Spinal cord (tissue), 9 donors: ENCODE measurements at regions not wholly inside any gene's neighbourhood (a gene's known extent, or its start where the extent isn't known, plus 50 kb on each side); places are given as distances from the start of the nearest gene placed in this dataset.

Source experiments
- DNase-seq, 6 donors: peaks; one replicate each; pipeline versions ENCODE4 v3.0.0 to v3.0.0-alpha.2; 2013 to 2015; ENCODE audit warnings: low spot score in 6 of 6, low read depth in 4 of 6
- H3K27ac ChIP-seq: one replicate; pipeline ENCODE4 v1.5.1; 2013; ENCODE audit warnings: low read depth, low read length, control low read depth
- H3K27me3 ChIP-seq: one replicate; pipeline ENCODE4 v1.6.1; 2013; ENCODE audit warnings: low read length; ENCODE audit not compliant: control insufficient read depth, insufficient read depth
- H3K36me3 ChIP-seq: one replicate; pipeline ENCODE4 v1.6.1; 2013; ENCODE audit warnings: low read length; ENCODE audit not compliant: control insufficient read depth, insufficient read depth
- H3K4me1 ChIP-seq: one replicate; pipeline ENCODE4 v1.6.1; 2013; ENCODE audit warnings: low read length; ENCODE audit not compliant: control insufficient read depth, insufficient read depth
- H3K4me3 ChIP-seq: one replicate; pipeline ENCODE4 v1.5.1; 2013; ENCODE audit warnings: low read depth, low read length, control low read depth
- H3K9me3 ChIP-seq: one replicate; pipeline ENCODE4 v1.6.1; 2013; ENCODE audit warnings: low read length; ENCODE audit not compliant: control insufficient read depth, insufficient read depth
- WGBS: methylation state at CpG from one replicate; pipeline ENCODE4 v1.1.5; 2013; ENCODE audit warnings: missing lambda C conversion rate; ENCODE audit not compliant: insufficient coverage; 5-methylcytosine and 5-hydroxymethylcytosine counted together
- donor health status: healthy.

GRCh38 chr12:69056743-69057515, 124.0 kb upstream of the CPM start:
- no peak overlapping the region for H3K4me3 ChIP-seq
- H3K4me1 ChIP-seq = no peaks in the 10 kb centered on the region
- no peaks in the 10 kb centered on the region for H3K36me3 ChIP-seq
- WGBS = no CpG with 5 or more reads among the region's 2 CpGs
- DNase-seq = no peak
- H3K27me3 ChIP-seq = no peaks in the 10 kb centered on the region
- H3K27ac ChIP-seq = no peak overlapping the region
- no peaks in the 10 kb centered on the region for H3K9me3 ChIP-seq

GRCh38 chr12:69057742-69058141, 124.8 kb upstream of the CPM start:
- Histone ChIP-seq H3K4me3 (no peak overlapping the region), H3K36me3 (no peaks in the 10 kb centered on the region), H3K27ac (no peak overlapping the region), H3K27me3 (no peaks in the 10 kb centered on the region), H3K9me3 (no peaks in the 10 kb centered on the region), H3K4me1 (no peaks in the 10 kb centered on the region)
- no peak for DNase-seq
- WGBS = 79% methylated on average over 2 of the region's 3 CpGs

- Histone ChIP-seq H3K9me3 (no peaks in the 10 kb centered on the region), H3K4me3 (no peak overlapping the region), H3K4me1 (no peaks in the 10 kb centered on the region), H3K27ac (no peak overlapping the region), H3K36me3 (no peaks in the 10 kb centered on the region), H3K27me3 (no peaks in the 10 kb centered on the region)
- no peak for DNase-seq
- WGBS = 100% methylated on average over 3 of the region's 8 CpGs
These were observed 126.8 kb upstream of the CPM start for GRCh38 chr12:69059465-69060457.

- no peak for DNase-seq
- Histone ChIP-seq H3K4me1 (no peaks in the 10 kb centered on the region), H3K4me3 (no peak overlapping the region), H3K9me3 (no peaks in the 10 kb centered on the region), H3K27me3 (no peaks in the 10 kb centered on the region), H3K36me3 (no peaks in the 10 kb centered on the region), H3K27ac (no peak overlapping the region)
- WGBS = no CpG with 5 or more reads among the region's 1 CpG
These were observed 128.6 kb upstream of the CPM start for GRCh38 chr12:69061574-69061973.

- Histone ChIP-seq H3K36me3 (no peaks in the 10 kb centered on the region), H3K27ac (no peak overlapping the region), H3K4me3 (no peak overlapping the region), H3K27me3 (no peaks in the 10 kb centered on the region), H3K4me1 (no peaks in the 10 kb centered on the region), H3K9me3 (no peaks in the 10 kb centered on the region)
- 31% methylated on average over 2 of the region's 3 CpGs for WGBS
- DNase-seq = peak in 5 of 6 donors; percentile 7 to 63 (median 23)
These were observed 129.8 kb upstream of the CPM start for GRCh38 chr12:69062621-69063237.

GRCh38 chr12:69064734-69065443, 131.9 kb upstream of the CPM start:
- Histone ChIP-seq H3K27me3 (no peaks in the 10 kb centered on the region), H3K4me1 (no peaks in the 10 kb centered on the region), H3K36me3 (no peaks in the 10 kb centered on the region), H3K27ac (no peak overlapping the region), H3K4me3 (no peak overlapping the region), H3K9me3 (no peaks in the 10 kb centered on the region)
- DNase-seq = no peak
- no CpG with 5 or more reads among the region's 4 CpGs for WGBS

- Histone ChIP-seq H3K9me3 (no peaks in the 10 kb centered on the region), H3K27ac (no peak overlapping the region), H3K4me3 (no peak overlapping the region), H3K27me3 (no peaks in the 10 kb centered on the region), H3K36me3 (no peaks in the 10 kb centered on the region), H3K4me1 (no peaks in the 10 kb centered on the region)
- no peak for DNase-seq
- no CpG with 5 or more reads among the region's 5 CpGs for WGBS
These were observed 132.8 kb upstream of the CPM start for GRCh38 chr12:69065775-69066174.

- Histone ChIP-seq H3K4me3 (no peak overlapping the region), H3K4me1 (no peaks in the 10 kb centered on the region), H3K9me3 (no peaks in the 10 kb centered on the region), H3K27ac (no peak overlapping the region), H3K36me3 (no peaks in the 10 kb centered on the region), H3K27me3 (no peaks in the 10 kb centered on the region)
- WGBS = 60% methylated on average over 3 of the region's 6 CpGs
- DNase-seq = no peak
These were observed 133.8 kb upstream of the CPM start for GRCh38 chr12:69066492-69067373.
